H1 (cell line): ENCODE measurements at regions not wholly inside any gene's neighbourhood (a gene's known extent, or its start where the extent isn't known, plus 50 kb on each side); places are given as distances from the start of the nearest gene placed in this dataset.

Experiments used
- CTCF ChIA-PET: fragments of 300-600 bp; sonication (Branson Sonifier 250); formaldehyde crosslinking; loops from one replicate; lab custom pipeline; 2021; ENCODE audit not compliant: partially characterized antibody; lab: Charles Lee
- POLR2A ChIA-PET: fragments of 300-600 bp; sonication (Branson Sonifier 250); formaldehyde crosslinking; loops from one replicate; lab custom pipeline; 2021; ENCODE audit warnings: inconsistent platforms; ENCODE audit not compliant: partially characterized antibody; lab: Charles Lee
- DNase-seq, 2 experiments: peaks; one replicate each; pipeline versions ENCODE4 v3.0.0 to v3.0.0-alpha.2; 2010 to 2022; ENCODE audit warnings: low spot score in 2 of 2, low read depth in 1 of 2, mixed read lengths in 1 of 2
- FAIRE-seq: peaks from 2 replicates; lab custom pipeline; 2011; peaks lifted over from hg19 to GRCh38; lab: Jason Lieb, UNC
- H2AFZ ChIP-seq: 2 replicates; pipeline ENCODE4 v1.8.1; 2012; ENCODE audit warnings: low read length, inconsistent platforms
- H2AK5ac ChIP-seq: 2 replicates; pipeline ENCODE4 v1.6.1; 2013; ENCODE audit warnings: low read depth, low read length
- H2BK120ac ChIP-seq: replicated peaks from 2 replicates; pipeline ENCODE3; 2013; ENCODE audit warnings: low read depth, low read length, inconsistent platforms
- H2BK12ac ChIP-seq: 2 replicates; pipeline ENCODE4 v1.6.1; 2013; ENCODE audit warnings: low read depth, low read length
- H2BK15ac ChIP-seq: 2 replicates; pipeline ENCODE4 v1.6.1; 2013; ENCODE audit warnings: low read length
- H2BK20ac ChIP-seq: 2 replicates; pipeline ENCODE4 v1.6.1; 2013; ENCODE audit warnings: low read length
- H2BK5ac ChIP-seq: 2 replicates; pipeline ENCODE4 v1.6.1; 2013; ENCODE audit warnings: low read depth, low read length
- H3K14ac ChIP-seq: 2 replicates; pipeline ENCODE4 v1.6.1; 2013; ENCODE audit warnings: inconsistent platforms; ENCODE audit not compliant: insufficient read length
- H3K18ac ChIP-seq: 2 replicates; pipeline ENCODE4 v1.6.1; 2013; ENCODE audit warnings: low read length; ENCODE audit errors: extremely low read depth
- H3K23ac ChIP-seq: 2 replicates; pipeline ENCODE4 v1.6.1; 2013; ENCODE audit warnings: inconsistent platforms; ENCODE audit not compliant: insufficient read length
- H3K23me2 ChIP-seq: 2 replicates; pipeline ENCODE4 v1.6.1; 2013; ENCODE audit warnings: low read depth, low read length
- H3K27ac ChIP-seq: 2 replicates; pipeline ENCODE4 v1.6.1; 2011; ENCODE audit warnings: low read depth, low read length, inconsistent platforms
- H3K27me3 ChIP-seq, 4 experiments: replicated peaks in 1 of 4; 1 replicate in 1 of 4; 2 replicates in 3 of 4; pipeline versions ENCODE4 v1.6.1 to v1.8.1; 2011 to 2013; ENCODE audit warnings: low read length in 3 of 4, mild to moderate bottlenecking in 3 of 4, inconsistent platforms in 2 of 4, mixed read lengths in 2 of 4, moderate library complexity in 1 of 4; ENCODE audit not compliant: control insufficient read depth in 3 of 4, insufficient read depth in 3 of 4; ENCODE audit errors: extremely low read depth in 1 of 4
- H3K36me3 ChIP-seq, 4 experiments: 2 replicates each; pipeline versions ENCODE4 v1.6.1 to v1.8.1; 2011 to 2013; ENCODE audit warnings: mild to moderate bottlenecking in 4 of 4, low read length in 3 of 4, moderate library complexity in 2 of 4, control low read depth in 1 of 4, inconsistent platforms in 1 of 4; ENCODE audit not compliant: insufficient read depth in 4 of 4, control insufficient read depth in 2 of 4
- H3K4ac ChIP-seq: replicated peaks from 2 replicates; pipeline ENCODE3; 2013; ENCODE audit warnings: low read length, low read depth, mixed read lengths, inconsistent platforms; ENCODE audit not compliant: insufficient read length
- H3K4me1 ChIP-seq, 4 experiments: replicated peaks in 1 of 4; 1 replicate in 1 of 4; 2 replicates in 3 of 4; pipeline versions ENCODE4 v1.6.1 to v1.8.1; 2011 to 2013; ENCODE audit warnings: low read length in 3 of 4, inconsistent platforms in 2 of 4, mixed read lengths in 1 of 4; ENCODE audit not compliant: insufficient read depth in 4 of 4, control insufficient read depth in 3 of 4
- H3K4me2 ChIP-seq, 2 experiments: 2 replicates each; pipeline versions ENCODE4 v1.6.1 to v1.8.1; 2011 to 2013; ENCODE audit warnings: low read depth in 2 of 2, low read length in 2 of 2, control low read depth in 1 of 2, inconsistent platforms in 1 of 2, mild to moderate bottlenecking in 1 of 2; ENCODE audit not compliant: insufficient read depth in 1 of 2
- H3K4me3 ChIP-seq, 4 experiments: fragments of 200-600, 300-600 bp in 1 of 4; sonication (generic), shearing (Covaris generic), sonication (Bioruptor Twin) in 1 of 4; 2 replicates each; pipeline versions ENCODE4 v1.5.1 to v1.8.1; 2011 to 2016; ENCODE audit warnings: low read length in 4 of 4, low read depth in 3 of 4, control low read depth in 2 of 4, inconsistent platforms in 2 of 4, mild to moderate bottlenecking in 2 of 4, mixed read lengths in 1 of 4, moderate library complexity in 1 of 4; ENCODE audit not compliant: insufficient read depth in 2 of 4; ENCODE audit errors: extremely low read depth in 1 of 4
- H3K56ac ChIP-seq: replicated peaks from 2 replicates; pipeline ENCODE3; 2013; ENCODE audit warnings: low read depth, mild to moderate bottlenecking, mixed read lengths, low read length, inconsistent platforms; ENCODE audit not compliant: insufficient read length
- H3K79me1 ChIP-seq: 2 replicates; pipeline ENCODE4 v1.6.1; 2013; ENCODE audit warnings: low read depth, low read length, control low read depth
- H3K79me2 ChIP-seq, 2 experiments: 2 replicates each; pipeline versions ENCODE4 v1.6.1 to v1.8.1; 2012 to 2013; ENCODE audit warnings: low read length in 2 of 2, mild to moderate bottlenecking in 2 of 2, inconsistent platforms in 1 of 2; ENCODE audit not compliant: insufficient read depth in 2 of 2, control insufficient read depth in 1 of 2
- H3K9ac ChIP-seq, 4 experiments: replicated peaks in 1 of 4; 1 replicate in 1 of 4; 2 replicates in 3 of 4; pipeline versions ENCODE4 v1.6.1 to v1.8.1; 2011 to 2013; ENCODE audit warnings: low read depth in 3 of 4, low read length in 3 of 4, control low read depth in 2 of 4, mild to moderate bottlenecking in 2 of 4, moderate library complexity in 2 of 4, inconsistent platforms in 1 of 4; ENCODE audit errors: extremely low read depth in 1 of 4
- H3K9me3 ChIP-seq, 2 experiments: 2 replicates each; pipeline versions ENCODE4 v1.6.1 to v1.8.1; 2012 to 2013; ENCODE audit warnings: mild to moderate bottlenecking in 2 of 2, moderate library complexity in 2 of 2, control low read depth in 1 of 2, inconsistent platforms in 1 of 2, low read depth in 1 of 2, low read length in 1 of 2, mixed read lengths in 1 of 2; ENCODE audit not compliant: insufficient read depth in 2 of 2
- H4K20me1 ChIP-seq, 2 experiments: replicated peaks in 1 of 2; 2 replicates each; pipeline versions ENCODE3 to v1.8.1; 2011 to 2013; ENCODE audit warnings: inconsistent platforms in 2 of 2, low read length in 2 of 2, mild to moderate bottlenecking in 1 of 2; ENCODE audit not compliant: insufficient read depth in 2 of 2, control insufficient read depth in 1 of 2
- H4K5ac ChIP-seq: 2 replicates; pipeline ENCODE4 v1.6.1; 2013; ENCODE audit warnings: low read length, low read depth, mixed read lengths, inconsistent platforms; ENCODE audit not compliant: insufficient read length
- H4K8ac ChIP-seq: 2 replicates; pipeline ENCODE4 v1.8.0; 2013; ENCODE audit warnings: mild to moderate bottlenecking, moderate library complexity, low read length, inconsistent platforms; ENCODE audit not compliant: insufficient read depth; ENCODE audit errors: extremely low read depth
- H4K91ac ChIP-seq: replicated peaks from 2 replicates; pipeline ENCODE3; 2013; ENCODE audit warnings: low read length, mixed read lengths, inconsistent platforms; ENCODE audit not compliant: insufficient read length
- CBX8 ChIP-seq: fragments of 300-800, 300-1000 bp; sonication (generic); IDR thresholded peaks from 2 replicates; pipeline ENCODE4 v1.7.1; 2016; ENCODE audit warnings: low read depth, low read length, borderline replicate concordance
- CHD2 ChIP-seq: IDR thresholded peaks from 2 replicates; pipeline ENCODE4 v1.6.1; 2012; ENCODE audit warnings: low read length, improper control_type of control experiment
- EP300 ChIP-seq, 2 experiments: IDR thresholded peaks; 1 replicate in 1 of 2; 2 replicates in 1 of 2; pipeline ENCODE4 v1.6.1; 2011 to 2012; ENCODE audit warnings: low read depth in 2 of 2, low read length in 2 of 2, mild to moderate bottlenecking in 2 of 2, borderline replicate concordance in 1 of 2, inconsistent platforms in 1 of 2, moderate library complexity in 1 of 2
- EZH2 ChIP-seq: fragments of 200-600 bp; sonication (generic); IDR thresholded peaks from 2 replicates; pipeline ENCODE4 v1.7.1; 2012; ENCODE audit warnings: low read depth, mild to moderate bottlenecking, moderate library complexity, low read length, inconsistent platforms; ENCODE audit not compliant: severe bottlenecking
- KDM1A ChIP-seq: fragments of 200-600, 300-600 bp; sonication (generic); IDR thresholded peaks from 2 replicates; pipeline ENCODE4 v1.7.1; 2016; ENCODE audit warnings: mild to moderate bottlenecking, low read length, borderline replicate concordance
- POLR2A ChIP-seq, 2 experiments: IDR thresholded peaks; 1 replicate in 1 of 2; 2 replicates in 1 of 2; pipeline ENCODE4 v1.6.1; 2011; ENCODE audit warnings: low read depth in 2 of 2, low read length in 2 of 2, mild to moderate bottlenecking in 2 of 2; ENCODE audit errors: control extremely low read depth in 1 of 2
- RXRA ChIP-seq: IDR thresholded peaks from 2 replicates; pipeline ENCODE4 v1.6.1; 2011; ENCODE audit warnings: low read depth, mild to moderate bottlenecking, low read length, moderate library complexity; ENCODE audit not compliant: insufficient read depth
- SP1 ChIP-seq: IDR thresholded peaks from 2 replicates; pipeline ENCODE4 v1.6.1; 2011; ENCODE audit warnings: low read depth, low read length
- SRF ChIP-seq: IDR thresholded peaks from 2 replicates; pipeline ENCODE4 v1.6.1; 2011; ENCODE audit warnings: mild to moderate bottlenecking, low read depth, low read length, moderate library complexity
- WGBS, 2 experiments: shearing (Covaris generic) in 1 of 2; methylation state at CpG; one replicate each; pipeline versions ENCODE4 v1.1.6 to v1.1.7; 2013 to 2015; ENCODE audit warnings: low lambda C conversion rate in 2 of 2, mixed read lengths in 2 of 2, inconsistent platforms in 1 of 2, low coverage in 1 of 2, missing lambda C conversion rate in 1 of 2; ENCODE audit not compliant: insufficient replicate concordance in 2 of 2, insufficient coverage in 1 of 2, insufficient read length in 1 of 2; ENCODE audit errors: extremely low coverage in 1 of 2, missing lambda C conversion rate in 1 of 2; 5-methylcytosine and 5-hydroxymethylcytosine counted together
- TF ChIP-seq, protein P1 (sequence below): IDR thresholded peaks from 2 replicates; pipeline ENCODE4 v1.6.1; 2011; ENCODE audit warnings: low read depth, mild to moderate bottlenecking, low read length; ENCODE audit not compliant: insufficient read depth

GRCh38 chr10:30170146-30170545 is 110.8 kb upstream of the JCAD start:
- WGBS, 2 experiments, result 96% methylated on average over 3 of the region's 3 CpGs; no CpG with 5 or more reads in 1 of the 2 experiments

More at GRCh38 chr10:30170146-30170545, 110.8 kb upstream of the JCAD start:
- Histone ChIP-seq H2AFZ (no peak overlapping the region; the same call in 1 of the 2 replicates), H2AK5ac (no peak overlapping the region), H2BK15ac (no peak overlapping the region), H2BK12ac (no peak overlapping the region), H3K56ac (no peak overlapping the region), H2BK5ac (no peak overlapping the region), H3K79me1 (no peaks in the 10 kb centered on the region), H2BK120ac (no peak overlapping the region), H3K9me3 (no peaks in the 10 kb centered on the region), H3K9ac (no peak overlapping the region), H3K4me2 (no peak overlapping the region), H3K18ac (no peak overlapping the region), H3K23me2 (no peaks in the 10 kb centered on the region; the same call in 1 of the 2 replicates), H3K23ac (no peak overlapping the region), H3K4me1 (no peaks in the 10 kb centered on the region), H3K27me3 (no peaks in the 10 kb centered on the region), H2BK20ac (no peak overlapping the region), H3K79me2 (no peaks in the 10 kb centered on the region), H4K20me1 (no peaks in the 10 kb centered on the region), H3K4me3 (no peak overlapping the region), H3K36me3 (no peaks in the 10 kb centered on the region), H4K91ac (no peak overlapping the region), H4K5ac (no peak overlapping the region), H3K27ac (no peak overlapping the region), H3K14ac (no peak overlapping the region), H4K8ac (no peak overlapping the region), H3K4ac (no peak overlapping the region)
- FAIRE-seq (no peak), DNase-seq (no peak)
- no peak for TF ChIP-seq EZH2
- TF ChIP-seq CBX8, result no peak
- no peak for TF ChIP-seq SP1
- no peak for TF ChIP-seq CHD2
- TF ChIP-seq POLR2A (IDR thresholded peaks at IDR 0.05; ENCODE audit: control extremely low read depth in 1 of 2, low read depth in 2 of 2, low read length in 2 of 2), result no peak
- TF ChIP-seq KDM1A, result no peak
- TF ChIP-seq, protein P1, sequence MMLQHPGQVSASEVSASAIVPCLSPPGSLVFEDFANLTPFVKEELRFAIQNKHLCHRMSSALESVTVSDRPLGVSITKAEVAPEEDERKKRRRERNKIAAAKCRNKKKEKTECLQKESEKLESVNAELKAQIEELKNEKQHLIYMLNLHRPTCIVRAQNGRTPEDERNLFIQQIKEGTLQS, result no peak
- no peak for TF ChIP-seq SRF
- TF ChIP-seq EP300 (IDR thresholded peaks at IDR 0.05; ENCODE audit: borderline replicate concordance in 1 of 2, low read depth in 2 of 2, low read length in 2 of 2), result no peak
- no peak for TF ChIP-seq RXRA
- POLR2A ChIA-PET, result no interaction called here
- CTCF ChIA-PET, result no interaction called here
